Kidney (tissue), 13 donors: ENCODE measurements at regions not wholly inside any gene's neighbourhood (a gene's known extent, or its start where the extent isn't known, plus 50 kb on each side); places are given as distances from the start of the nearest gene placed in this dataset.

Experiments
- DNase-seq, 5 donors: peaks; one replicate each; pipeline ENCODE4 v3.0.0-alpha.2; 2013 to 2020
- FAIRE-seq: peaks from 2 replicates; lab custom pipeline; 2012; peaks lifted over from hg19 to GRCh38; lab: Jason Lieb, UNC
- H3K27ac ChIP-seq, 2 donors: one replicate each; pipeline ENCODE4 v1.7.0; 2013; ENCODE audit warnings: low read depth in 2 of 2, low read length in 2 of 2, inconsistent platforms in 1 of 2
- H3K27me3 ChIP-seq: one replicate; pipeline ENCODE4 v1.7.1; 2013; ENCODE audit warnings: low read length, inconsistent platforms; ENCODE audit not compliant: control insufficient read depth, insufficient read depth
- H3K36me3 ChIP-seq, 3 donors: one replicate each; pipeline versions ENCODE4 v1.7.0 to v1.7.1; 2013; ENCODE audit warnings: low read length in 3 of 3, control low read depth in 1 of 3, inconsistent platforms in 1 of 3; ENCODE audit not compliant: insufficient read depth in 3 of 3, control insufficient read depth in 2 of 3
- H3K4me1 ChIP-seq, 3 donors: one replicate each; pipeline versions ENCODE4 v1.7.0 to v1.7.1; 2013; ENCODE audit warnings: low read length in 3 of 3, inconsistent platforms in 1 of 3, low read depth in 1 of 3; ENCODE audit not compliant: control insufficient read depth in 2 of 3, insufficient read depth in 2 of 3
- H3K4me3 ChIP-seq, 3 donors: one replicate each; pipeline versions ENCODE4 v1.7.0 to v1.8.1; 2013; ENCODE audit warnings: low read length in 3 of 3, control low read depth in 1 of 3, inconsistent platforms in 1 of 3
- H3K9ac ChIP-seq, 3 donors: one replicate each; pipeline versions ENCODE4 v1.7.0 to v1.7.1; 2013; ENCODE audit warnings: low read length in 3 of 3, control low read depth in 1 of 3, inconsistent platforms in 1 of 3
- H3K9me3 ChIP-seq, 3 donors: one replicate each; pipeline versions ENCODE4 v1.7.0 to v1.7.1; 2013; ENCODE audit warnings: low read length in 3 of 3, control low read depth in 1 of 3, inconsistent platforms in 1 of 3; ENCODE audit not compliant: control insufficient read depth in 2 of 3, insufficient read depth in 1 of 3
- CTCF ChIP-seq: IDR thresholded peaks from 3 replicates; pipeline ENCODE4 v1.5.1; 2012; ENCODE audit warnings: mild to moderate bottlenecking, moderate library complexity, borderline replicate concordance; ENCODE audit not compliant: insufficient read depth; ENCODE audit errors: extremely low read depth
- intact Hi-C: fragments of 100-400 bp; cut with DNase I; formaldehyde crosslinking; loops from one replicate; pipeline ENCODE4 v1.11.1; 2022
- donor health status: control.
- donor health status: control.
- donor health status: control.
- donor health status: control.
- donor health status: control.
- donor health status: DM: yes; HTN: yes; CAD: no.
- donor health status: Normal renal cell carcinoma (clear cell type).

- FAIRE-seq (no peak), DNase-seq (no peak)
- TF ChIP-seq CTCF, result no peak
- Histone ChIP-seq H3K9me3 (no peaks in the 10 kb centered on the region), H3K36me3 (no peaks in the 10 kb centered on the region), H3K9ac (no peak overlapping the region), H3K4me1 (no peaks in the 10 kb centered on the region), H3K4me3 (no peak overlapping the region), H3K27ac (no peak overlapping the region), H3K27me3 (no peaks in the 10 kb centered on the region)
- intact Hi-C loops, result no loop called here
Observed at GRCh38 chr3:22122567-22122966, 371.6 kb upstream of the ZNF385D start.

GRCh38 chr3:22129101-22129500 is 378.1 kb upstream of the ZNF385D start:
- Histone ChIP-seq H3K27me3 (no peaks in the 10 kb centered on the region), H3K4me3 (no peak overlapping the region), H3K9me3 (no peaks in the 10 kb centered on the region), H3K4me1 (no peaks in the 10 kb centered on the region), H3K36me3 (no peaks in the 10 kb centered on the region), H3K27ac (no peak overlapping the region), H3K9ac (no peak overlapping the region)
- no peak for TF ChIP-seq CTCF
- intact Hi-C loops, result no loop called here
- no peak for FAIRE-seq
- no peak for DNase-seq

GRCh38 chr3:22141769-22142168 is 390.8 kb upstream of the ZNF385D start:
- Histone ChIP-seq H3K36me3 (no peaks in the 10 kb centered on the region), H3K4me3 (no peak overlapping the region), H3K4me1 (no peaks in the 10 kb centered on the region), H3K9ac (no peak overlapping the region), H3K27ac (no peak overlapping the region), H3K27me3 (no peaks in the 10 kb centered on the region), H3K9me3 (no peaks in the 10 kb centered on the region)
- no peak for FAIRE-seq
- no peak for DNase-seq
- intact Hi-C loops, result no loop called here
- no peak for TF ChIP-seq CTCF

- Histone ChIP-seq H3K4me1 (no peaks in the 10 kb centered on the region), H3K4me3 (no peak overlapping the region), H3K9ac (no peak overlapping the region), H3K36me3 (no peaks in the 10 kb centered on the region), H3K27ac (no peak overlapping the region), H3K9me3 (no peaks in the 10 kb centered on the region), H3K27me3 (no peaks in the 10 kb centered on the region)
- intact Hi-C loops, result no loop called here
- no peak for DNase-seq
- TF ChIP-seq CTCF, result no peak
- no peak for FAIRE-seq
Observed at GRCh38 chr3:22147161-22147560, 396.2 kb upstream of the ZNF385D start.
